ENCODE measurements at regions not wholly inside any gene's neighbourhood (a gene's known extent, or its start where the extent isn't known, plus 50 kb on each side); places are given as distances from the start of the nearest gene placed in this dataset.

DNA sequence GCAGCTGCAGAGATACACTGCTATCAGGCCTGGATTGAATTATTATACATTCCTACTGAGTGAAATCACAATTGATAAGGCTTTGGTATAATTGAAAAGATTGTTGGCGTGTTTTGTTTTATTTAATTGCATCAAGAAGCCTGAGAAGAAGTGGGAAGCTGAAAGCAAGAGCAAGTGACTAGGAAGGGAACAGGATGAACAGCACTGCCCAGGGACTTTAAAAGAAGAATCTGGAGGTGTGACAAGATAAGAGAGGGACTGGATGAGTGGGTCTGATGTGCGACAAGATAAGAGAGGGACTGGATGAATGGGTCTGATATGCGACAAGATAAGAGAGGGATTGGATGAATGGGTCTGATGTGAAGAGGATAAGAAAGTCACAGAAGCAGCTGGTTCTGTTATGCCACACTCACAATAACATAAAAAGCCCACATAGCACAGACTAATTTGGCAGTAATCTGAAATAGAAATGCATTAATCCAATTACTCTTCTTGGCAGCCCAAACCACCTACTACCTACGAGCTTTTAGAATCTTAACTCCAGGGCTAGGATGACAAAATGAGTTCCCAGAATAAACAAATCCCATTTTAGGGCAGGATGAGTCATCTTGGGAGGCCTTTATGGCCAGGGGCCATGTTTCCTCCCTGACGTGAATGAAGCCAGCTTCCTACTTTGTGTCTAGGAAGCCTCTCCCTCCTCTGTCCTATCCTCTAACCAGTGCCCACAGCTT is 129.7 kb downstream of the DUSP10 start:
- 32 to 34% methylated on average over 5 of the region's 5 CpGs for WGBS, 2 donors
- DNase-seq = peak; percentile 15 to 39 (median 23)
- TF ChIP-seq, protein P1, sequence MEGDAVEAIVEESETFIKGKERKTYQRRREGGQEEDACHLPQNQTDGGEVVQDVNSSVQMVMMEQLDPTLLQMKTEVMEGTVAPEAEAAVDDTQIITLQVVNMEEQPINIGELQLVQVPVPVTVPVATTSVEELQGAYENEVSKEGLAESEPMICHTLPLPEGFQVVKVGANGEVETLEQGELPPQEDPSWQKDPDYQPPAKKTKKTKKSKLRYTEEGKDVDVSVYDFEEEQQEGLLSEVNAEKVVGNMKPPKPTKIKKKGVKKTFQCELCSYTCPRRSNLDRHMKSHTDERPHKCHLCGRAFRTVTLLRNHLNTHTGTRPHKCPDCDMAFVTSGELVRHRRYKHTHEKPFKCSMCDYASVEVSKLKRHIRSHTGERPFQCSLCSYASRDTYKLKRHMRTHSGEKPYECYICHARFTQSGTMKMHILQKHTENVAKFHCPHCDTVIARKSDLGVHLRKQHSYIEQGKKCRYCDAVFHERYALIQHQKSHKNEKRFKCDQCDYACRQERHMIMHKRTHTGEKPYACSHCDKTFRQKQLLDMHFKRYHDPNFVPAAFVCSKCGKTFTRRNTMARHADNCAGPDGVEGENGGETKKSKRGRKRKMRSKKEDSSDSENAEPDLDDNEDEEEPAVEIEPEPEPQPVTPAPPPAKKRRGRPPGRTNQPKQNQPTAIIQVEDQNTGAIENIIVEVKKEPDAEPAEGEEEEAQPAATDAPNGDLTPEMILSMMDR (IDR thresholded peaks at IDR 0.05) = no peak
- no peak for TF ChIP-seq POLR2A (IDR thresholded peaks at IDR 0.05)
- ATAC-seq = peak; percentile 58
- Histone ChIP-seq H3K27ac (no peak overlapping the region), H3K9me3 (no peaks in the 10 kb centered on the region), H3K27me3 (no peaks in the 10 kb centered on the region), H3K36me3 (replicated peaks in 1 of 2; ENCODE audit: insufficient read depth in 1 of 2, low read depth in 2 of 2) (no peaks in the 10 kb centered on the region), H3K4me1 (peaks cover 9% of the 10 kb centered on the region), H3K4me3 (no peak overlapping the region)
- intact Hi-C loops (cut with DNase I) = no loop called here

DNA sequence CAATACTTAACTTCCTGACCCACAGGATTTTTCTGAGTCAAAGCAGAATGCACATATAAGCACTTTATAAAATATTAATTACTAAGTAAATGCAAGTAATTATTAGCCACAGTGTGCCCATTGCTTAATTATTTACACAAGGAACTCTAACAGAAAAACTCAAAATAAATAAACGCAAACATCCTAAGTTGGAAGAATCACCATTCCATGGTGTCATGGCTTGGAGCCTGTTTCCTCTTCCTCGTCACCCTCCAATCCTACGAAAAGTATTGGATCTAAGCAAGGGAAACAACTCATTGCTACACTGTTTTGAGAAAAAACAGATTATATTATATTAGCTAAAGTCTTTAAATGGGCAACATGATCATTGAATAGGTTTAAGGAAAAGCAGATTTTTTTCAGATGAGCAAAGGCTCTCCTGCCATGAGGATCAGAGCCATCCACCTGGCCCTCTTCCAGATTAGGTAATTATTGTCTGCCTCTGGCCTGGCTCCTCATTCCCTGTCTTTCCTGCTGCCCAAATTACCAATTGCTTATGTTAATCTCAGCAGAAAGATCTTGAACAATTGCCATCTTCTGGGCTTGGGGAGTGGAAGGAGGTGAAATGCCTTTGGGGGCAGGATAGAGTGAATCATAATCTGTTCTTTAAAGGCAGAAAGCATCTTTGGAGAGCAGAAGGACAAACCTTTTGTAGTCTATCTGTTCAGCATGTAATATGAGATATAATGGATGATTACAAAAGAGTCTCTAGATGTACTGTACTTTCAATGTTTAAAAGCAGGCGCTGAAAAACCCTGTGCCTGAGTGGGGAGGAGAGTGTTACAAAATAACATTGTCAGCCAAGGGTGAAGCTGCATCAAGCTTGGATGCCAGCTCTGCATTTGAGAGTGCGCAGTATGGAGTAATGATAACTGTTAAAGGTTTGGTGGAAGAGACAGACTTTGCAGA is 121.2 kb downstream of the DUSP10 start:
- Histone ChIP-seq H3K4me3 (no peak overlapping the region), H3K36me3 (replicated peaks in 1 of 2; ENCODE audit: insufficient read depth in 1 of 2, low read depth in 2 of 2) (no peaks in the 10 kb centered on the region), H3K9me3 (no peaks in the 10 kb centered on the region), H3K27ac (no peak overlapping the region), H3K4me1 (no peaks in the 10 kb centered on the region), H3K27me3 (no peaks in the 10 kb centered on the region)
- 79 to 82% methylated on average over 5 of the region's 5 CpGs for WGBS, 2 donors
- ATAC-seq (no peak), DNase-seq (no peak)
- intact Hi-C loops (cut with DNase I) = no loop called here
- no peak for TF ChIP-seq POLR2A (IDR thresholded peaks at IDR 0.05)
- TF ChIP-seq, protein P1 (IDR thresholded peaks at IDR 0.05) = no peak

DNA sequence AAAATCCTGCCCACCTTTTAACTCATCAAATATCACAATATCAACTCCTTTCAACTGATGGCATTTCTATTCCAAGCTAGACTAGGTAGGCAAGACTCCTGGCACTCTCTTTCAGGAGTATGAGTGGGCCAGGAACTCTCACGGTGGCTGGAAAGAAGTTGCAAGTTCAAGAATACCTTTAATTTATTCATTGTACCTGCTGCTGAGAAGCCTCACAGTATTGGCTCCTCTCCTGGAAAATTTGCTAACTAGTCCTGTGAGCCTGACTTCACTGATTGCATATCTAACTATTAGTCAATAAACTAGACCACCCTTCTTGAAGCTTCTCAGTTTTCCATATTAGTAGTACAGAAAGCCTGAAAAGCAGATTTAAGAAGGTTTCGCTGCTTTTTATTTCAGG is 120.2 kb downstream of the DUSP10 start:
- H3K4me3 ChIP-seq = no peak overlapping the region
- H3K27ac ChIP-seq = no peak overlapping the region
- no peaks in the 10 kb centered on the region for H3K9me3 ChIP-seq
- ATAC-seq = no peak
- no peaks in the 10 kb centered on the region for H3K36me3 ChIP-seq (replicated peaks in 1 of 2; ENCODE audit: insufficient read depth in 1 of 2, low read depth in 2 of 2)
- no peak for DNase-seq
- no peaks in the 10 kb centered on the region for H3K4me1 ChIP-seq
- intact Hi-C loops (cut with DNase I) = no loop called here
- 79 to 82% methylated on average over 2 of the region's 2 CpGs for WGBS, 2 donors
- no peaks in the 10 kb centered on the region for H3K27me3 ChIP-seq
- TF ChIP-seq, protein P1 (IDR thresholded peaks at IDR 0.05) = no peak
- no peak for TF ChIP-seq POLR2A (IDR thresholded peaks at IDR 0.05)

DNA sequence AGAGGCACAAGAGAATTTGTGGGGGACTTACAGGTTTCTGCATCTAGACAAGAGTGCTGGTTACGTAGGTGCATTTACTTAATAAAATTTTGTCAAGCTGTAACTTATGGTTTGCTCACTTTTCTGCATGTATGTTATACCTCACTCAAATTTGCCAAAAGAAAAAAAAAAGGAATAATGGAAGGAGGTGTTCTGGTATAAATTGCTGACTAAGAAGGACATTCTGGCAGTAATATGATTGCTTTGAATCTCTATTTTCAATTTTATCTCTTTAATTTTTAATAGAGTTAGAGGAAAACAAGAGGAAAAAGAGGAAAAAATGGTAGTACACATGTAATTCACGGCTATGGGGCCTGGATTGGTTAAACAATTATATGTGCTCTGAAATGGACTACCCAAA is 119.5 kb downstream of the DUSP10 start:
- DNase-seq = no peak
- Histone ChIP-seq H3K27ac (no peak overlapping the region), H3K9me3 (no peaks in the 10 kb centered on the region), H3K4me3 (no peak overlapping the region), H3K36me3 (replicated peaks in 1 of 2; ENCODE audit: insufficient read depth in 1 of 2, low read depth in 2 of 2) (no peaks in the 10 kb centered on the region), H3K27me3 (no peaks in the 10 kb centered on the region), H3K4me1 (no peaks in the 10 kb centered on the region)
- no peak for TF ChIP-seq POLR2A (IDR thresholded peaks at IDR 0.05)
- TF ChIP-seq, protein P1 (IDR thresholded peaks at IDR 0.05) = no peak
- 72 to 80% methylated on average over 2 of the region's 2 CpGs for WGBS, 2 donors
- intact Hi-C loops (cut with DNase I) = no loop called here
- no peak for ATAC-seq

Data from body of pancreas (tissue), 4 donors.